Lower lobe of right lung (tissue), 2 donors: ENCODE measurements at regions not wholly inside any gene's neighbourhood (a gene's known extent, or its start where the extent isn't known, plus 50 kb on each side); places are given as distances from the start of the nearest gene placed in this dataset.
A peak's percentile ranks its signal among the peaks of the same experiment; 100 is the strongest.
"Not testable (repeated sequence)": the region's sequence is repeated elsewhere in the genome, so short reads cannot be mapped to it uniquely, and the experiment has no call there.

Experiments
- ATAC-seq, 2 donors: fragments of 200-7000 bp; cut with Tn5 transposase; one replicate each; pipeline ENCODE4 v1.9.1; 2020 to 2022; ENCODE audit warnings: mild to moderate bottlenecking in 2 of 2, moderate library complexity in 2 of 2
- DNase-seq: peaks from one replicate; pipeline ENCODE4 v3.0.0-alpha.2; 2020
- H3K27ac ChIP-seq: fragments of 200-600 bp; one replicate; pipeline ENCODE4 v1.8.0; 2022
- H3K27me3 ChIP-seq: fragments of 200-600 bp; one replicate; pipeline ENCODE4 v1.8.0; 2022; ENCODE audit warnings: low read depth
- H3K36me3 ChIP-seq: fragments of 200-600 bp; one replicate; pipeline ENCODE4 v1.8.0; 2022; ENCODE audit warnings: mild to moderate bottlenecking
- H3K4me1 ChIP-seq: fragments of 200-600 bp; one replicate; pipeline ENCODE4 v1.8.0; 2022
- H3K4me3 ChIP-seq: fragments of 200-600 bp; one replicate; pipeline ENCODE4 v1.8.0; 2022; ENCODE audit warnings: mild to moderate bottlenecking
- H3K9me3 ChIP-seq: fragments of 200-600 bp; one replicate; pipeline ENCODE4 v1.8.0; 2022
- CTCF ChIP-seq: fragments of 200-600 bp; IDR thresholded peaks from one replicate; pipeline ENCODE4 v1.8.0; 2022; ENCODE audit warnings: antibody characterized with exemption, mild to moderate bottlenecking
- intact Hi-C: fragments of 100-400 bp; cut with DNase I; formaldehyde crosslinking; loops from one replicate; pipeline ENCODE4 v1.11.0; 2022
- donor health status: DM: no; HTN: yes; CAD: no; lungs with severe emphysema.

GRCh38 chr1:221965252-221965651, 223.4 kb upstream of the DUSP10 start:
- Histone ChIP-seq H3K4me3 (no peak overlapping the region), H3K27me3 (no peaks in the 10 kb centered on the region), H3K9me3 (no peaks in the 10 kb centered on the region), H3K27ac (peak overlapping the region; percentile 1), H3K36me3 (no peaks in the 10 kb centered on the region), H3K4me1 (peaks cover 24% of the 10 kb centered on the region)
- TF ChIP-seq CTCF, result no peak
- intact Hi-C loops, result no loop called here
- DNase-seq (no peak), ATAC-seq (peak; percentile 51 to 89)

DNA sequence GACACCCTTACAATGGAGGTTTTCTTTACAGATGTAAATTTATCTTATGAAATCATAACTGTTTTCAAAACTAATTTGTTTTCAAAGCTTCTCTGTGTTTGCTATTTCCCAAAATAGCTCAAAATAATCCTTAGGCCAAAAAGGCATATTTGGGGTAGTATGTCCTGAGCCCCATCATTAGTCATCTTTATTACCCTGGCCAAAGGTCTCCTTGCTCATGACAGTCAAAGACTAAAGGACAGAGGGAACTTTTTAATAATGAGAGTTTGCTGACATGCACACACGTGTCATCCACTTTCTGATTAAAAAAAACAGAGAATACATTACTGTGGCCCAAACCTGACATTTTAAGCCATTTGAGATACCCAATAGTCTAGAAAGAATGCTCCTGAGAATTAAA, 221.9 kb upstream of the DUSP10 start:
- no peak overlapping the region for H3K4me3 ChIP-seq
- intact Hi-C loops, result no loop called here
- no peaks in the 10 kb centered on the region for H3K27me3 ChIP-seq
- no peak for DNase-seq
- no peak for ATAC-seq
- no peaks in the 10 kb centered on the region for H3K36me3 ChIP-seq
- peaks cover 20% of the 10 kb centered on the region for H3K4me1 ChIP-seq
- no peak overlapping the region for H3K27ac ChIP-seq
- no peak for TF ChIP-seq CTCF
- no peaks in the 10 kb centered on the region for H3K9me3 ChIP-seq

DNA sequence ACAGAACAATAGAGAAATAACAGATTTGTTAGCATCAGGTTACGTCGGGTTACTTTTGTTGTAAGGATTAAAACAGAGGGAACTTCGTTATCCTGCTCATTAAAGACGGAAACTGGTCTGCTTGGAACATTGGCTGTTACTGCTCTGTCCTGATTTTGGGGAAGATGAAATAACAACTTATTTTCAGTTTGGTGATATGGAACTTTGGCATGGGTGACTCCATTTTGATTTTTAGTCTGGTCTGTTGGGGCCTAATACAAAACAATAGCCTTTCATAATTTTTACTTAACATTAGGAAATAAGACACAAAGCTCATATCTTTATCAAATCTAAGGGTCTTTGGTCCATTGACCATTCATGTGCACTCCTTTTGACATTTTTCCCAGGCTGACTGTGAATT, 220.5 kb upstream of the DUSP10 start:
- intact Hi-C loops, result no loop called here
- no peak overlapping the region for H3K4me3 ChIP-seq
- H3K27ac ChIP-seq, result no peak overlapping the region
- H3K27me3 ChIP-seq, result no peaks in the 10 kb centered on the region
- peaks cover 20% of the 10 kb centered on the region for H3K4me1 ChIP-seq
- TF ChIP-seq CTCF, result no peak
- DNase-seq (no peak), ATAC-seq (no peak)
- no peaks in the 10 kb centered on the region for H3K9me3 ChIP-seq
- H3K36me3 ChIP-seq, result no peaks in the 10 kb centered on the region

GRCh38 chr1:221961532-221962292, 219.8 kb upstream of the DUSP10 start:
- Histone ChIP-seq H3K9me3 (no peaks in the 10 kb centered on the region), H3K4me3 (no peak overlapping the region), H3K4me1 (peaks cover 20% of the 10 kb centered on the region), H3K27ac (peak overlapping the region; percentile 31), H3K27me3 (no peaks in the 10 kb centered on the region), H3K36me3 (no peaks in the 10 kb centered on the region)
- ATAC-seq (peak; percentile 88 to 94), DNase-seq (peak; percentile 46)
- intact Hi-C loops, result no loop called here
- TF ChIP-seq CTCF, result no peak

GRCh38 chr1:221958161-221958562, 216.3 kb upstream of the DUSP10 start:
- peaks cover 20% of the 10 kb centered on the region for H3K4me1 ChIP-seq
- ATAC-seq, H3K27me3 ChIP-seq, intact Hi-C loops, H3K27ac ChIP-seq, H3K36me3 ChIP-seq, DNase-seq, H3K4me3 ChIP-seq, H3K9me3 ChIP-seq: not testable (repeated sequence)

GRCh38 chr1:221957350-221957749, 215.5 kb upstream of the DUSP10 start:
- ATAC-seq, H3K27me3 ChIP-seq, DNase-seq, intact Hi-C loops, H3K27ac ChIP-seq, H3K36me3 ChIP-seq, H3K4me3 ChIP-seq, H3K9me3 ChIP-seq: not testable (repeated sequence)
- H3K4me1 ChIP-seq, result peaks cover 17% of the 10 kb centered on the region
